Kidney (tissue), 13 donors: ENCODE measurements at regions not wholly inside any gene's neighbourhood (a gene's known extent, or its start where the extent isn't known, plus 50 kb on each side); places are given as distances from the start of the nearest gene placed in this dataset.

Experiments
- DNase-seq, 5 donors: peaks; one replicate each; pipeline ENCODE4 v3.0.0-alpha.2; 2013 to 2020
- FAIRE-seq: peaks from 2 replicates; lab custom pipeline; 2012; peaks lifted over from hg19 to GRCh38; lab: Jason Lieb, UNC
- H3K27ac ChIP-seq, 2 donors: one replicate each; pipeline ENCODE4 v1.7.0; 2013; ENCODE audit warnings: low read depth in 2 of 2, low read length in 2 of 2, inconsistent platforms in 1 of 2
- H3K27me3 ChIP-seq: one replicate; pipeline ENCODE4 v1.7.1; 2013; ENCODE audit warnings: low read length, inconsistent platforms; ENCODE audit not compliant: control insufficient read depth, insufficient read depth
- H3K36me3 ChIP-seq, 3 donors: one replicate each; pipeline versions ENCODE4 v1.7.0 to v1.7.1; 2013; ENCODE audit warnings: low read length in 3 of 3, control low read depth in 1 of 3, inconsistent platforms in 1 of 3; ENCODE audit not compliant: insufficient read depth in 3 of 3, control insufficient read depth in 2 of 3
- H3K4me1 ChIP-seq, 3 donors: one replicate each; pipeline versions ENCODE4 v1.7.0 to v1.7.1; 2013; ENCODE audit warnings: low read length in 3 of 3, inconsistent platforms in 1 of 3, low read depth in 1 of 3; ENCODE audit not compliant: control insufficient read depth in 2 of 3, insufficient read depth in 2 of 3
- H3K4me3 ChIP-seq, 3 donors: one replicate each; pipeline versions ENCODE4 v1.7.0 to v1.8.1; 2013; ENCODE audit warnings: low read length in 3 of 3, control low read depth in 1 of 3, inconsistent platforms in 1 of 3
- H3K9ac ChIP-seq, 3 donors: one replicate each; pipeline versions ENCODE4 v1.7.0 to v1.7.1; 2013; ENCODE audit warnings: low read length in 3 of 3, control low read depth in 1 of 3, inconsistent platforms in 1 of 3
- H3K9me3 ChIP-seq, 3 donors: one replicate each; pipeline versions ENCODE4 v1.7.0 to v1.7.1; 2013; ENCODE audit warnings: low read length in 3 of 3, control low read depth in 1 of 3, inconsistent platforms in 1 of 3; ENCODE audit not compliant: control insufficient read depth in 2 of 3, insufficient read depth in 1 of 3
- intact Hi-C: fragments of 100-400 bp; cut with DNase I; formaldehyde crosslinking; loops from one replicate; pipeline ENCODE4 v1.11.1; 2022
- TF ChIP-seq, protein P1 (sequence below): IDR thresholded peaks from 3 replicates; pipeline ENCODE4 v1.5.1; 2012; ENCODE audit warnings: mild to moderate bottlenecking, moderate library complexity, borderline replicate concordance; ENCODE audit not compliant: insufficient read depth; ENCODE audit errors: extremely low read depth
- donor health status: control.
- donor health status: control.
- donor health status: control.
- donor health status: control.
- donor health status: control.
- donor health status: DM: yes; HTN: yes; CAD: no.
- donor health status: Normal renal cell carcinoma (clear cell type).

DNA sequence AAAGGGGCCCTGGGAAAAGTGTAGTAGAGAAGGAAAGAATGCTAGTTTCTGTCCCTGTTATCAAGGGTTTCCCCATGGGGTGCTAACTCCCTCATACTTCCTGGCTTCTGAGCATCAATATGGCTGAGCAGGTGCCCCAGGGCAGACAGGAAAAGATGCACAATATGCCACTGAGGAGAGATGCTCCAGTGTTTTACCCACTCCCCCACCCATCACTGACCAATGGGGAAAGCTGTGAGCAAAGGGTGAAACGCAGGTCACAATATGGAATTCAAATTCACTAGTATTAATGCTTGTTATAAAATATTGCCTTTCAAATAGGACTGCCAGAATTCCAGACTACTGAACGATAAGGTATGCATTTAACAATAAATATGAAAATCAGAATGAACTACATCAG, 187.5 kb upstream of the CTNNB1 start:
- DNase-seq, result no peak
- Histone ChIP-seq H3K9ac (no peak overlapping the region), H3K27ac (no peak overlapping the region), H3K4me1 (no peaks in the 10 kb centered on the region), H3K36me3 (no peaks in the 10 kb centered on the region), H3K9me3 (peaks cover 0 to 6% (median 0%) of the 10 kb centered on the region in 3 donors), H3K27me3 (no peaks in the 10 kb centered on the region), H3K4me3 (no peak overlapping the region)
- no peak for FAIRE-seq
- intact Hi-C loops, result no loop called here
- TF ChIP-seq, protein P1, sequence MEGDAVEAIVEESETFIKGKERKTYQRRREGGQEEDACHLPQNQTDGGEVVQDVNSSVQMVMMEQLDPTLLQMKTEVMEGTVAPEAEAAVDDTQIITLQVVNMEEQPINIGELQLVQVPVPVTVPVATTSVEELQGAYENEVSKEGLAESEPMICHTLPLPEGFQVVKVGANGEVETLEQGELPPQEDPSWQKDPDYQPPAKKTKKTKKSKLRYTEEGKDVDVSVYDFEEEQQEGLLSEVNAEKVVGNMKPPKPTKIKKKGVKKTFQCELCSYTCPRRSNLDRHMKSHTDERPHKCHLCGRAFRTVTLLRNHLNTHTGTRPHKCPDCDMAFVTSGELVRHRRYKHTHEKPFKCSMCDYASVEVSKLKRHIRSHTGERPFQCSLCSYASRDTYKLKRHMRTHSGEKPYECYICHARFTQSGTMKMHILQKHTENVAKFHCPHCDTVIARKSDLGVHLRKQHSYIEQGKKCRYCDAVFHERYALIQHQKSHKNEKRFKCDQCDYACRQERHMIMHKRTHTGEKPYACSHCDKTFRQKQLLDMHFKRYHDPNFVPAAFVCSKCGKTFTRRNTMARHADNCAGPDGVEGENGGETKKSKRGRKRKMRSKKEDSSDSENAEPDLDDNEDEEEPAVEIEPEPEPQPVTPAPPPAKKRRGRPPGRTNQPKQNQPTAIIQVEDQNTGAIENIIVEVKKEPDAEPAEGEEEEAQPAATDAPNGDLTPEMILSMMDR, result no peak

DNA sequence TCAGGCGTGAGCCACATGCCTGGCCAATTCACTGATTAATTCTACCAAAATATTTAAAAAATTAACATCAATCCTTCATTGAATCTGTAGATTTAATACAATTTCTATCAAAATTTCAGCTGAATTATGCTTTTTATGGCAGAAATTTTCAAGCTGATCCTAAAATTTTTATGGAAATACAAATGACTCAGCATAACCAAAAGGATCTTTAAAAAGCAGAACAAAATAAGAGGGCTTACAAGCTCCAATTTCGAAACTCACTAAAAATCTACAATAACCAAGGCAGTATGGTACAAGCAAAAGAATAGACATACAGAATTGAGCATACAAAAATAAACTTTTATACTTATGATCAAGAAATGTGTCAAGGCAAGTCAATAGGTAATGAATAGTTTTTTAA, 180.4 kb upstream of the CTNNB1 start:
- Histone ChIP-seq H3K27me3 (no peaks in the 10 kb centered on the region), H3K27ac (no peak overlapping the region), H3K9me3 (no peaks in the 10 kb centered on the region), H3K36me3 (no peaks in the 10 kb centered on the region), H3K9ac (no peak overlapping the region), H3K4me3 (no peak overlapping the region), H3K4me1 (no peaks in the 10 kb centered on the region)
- FAIRE-seq, result no peak
- DNase-seq, result no peak
- intact Hi-C loops, result no loop called here
- TF ChIP-seq, protein P1, result no peak

DNA sequence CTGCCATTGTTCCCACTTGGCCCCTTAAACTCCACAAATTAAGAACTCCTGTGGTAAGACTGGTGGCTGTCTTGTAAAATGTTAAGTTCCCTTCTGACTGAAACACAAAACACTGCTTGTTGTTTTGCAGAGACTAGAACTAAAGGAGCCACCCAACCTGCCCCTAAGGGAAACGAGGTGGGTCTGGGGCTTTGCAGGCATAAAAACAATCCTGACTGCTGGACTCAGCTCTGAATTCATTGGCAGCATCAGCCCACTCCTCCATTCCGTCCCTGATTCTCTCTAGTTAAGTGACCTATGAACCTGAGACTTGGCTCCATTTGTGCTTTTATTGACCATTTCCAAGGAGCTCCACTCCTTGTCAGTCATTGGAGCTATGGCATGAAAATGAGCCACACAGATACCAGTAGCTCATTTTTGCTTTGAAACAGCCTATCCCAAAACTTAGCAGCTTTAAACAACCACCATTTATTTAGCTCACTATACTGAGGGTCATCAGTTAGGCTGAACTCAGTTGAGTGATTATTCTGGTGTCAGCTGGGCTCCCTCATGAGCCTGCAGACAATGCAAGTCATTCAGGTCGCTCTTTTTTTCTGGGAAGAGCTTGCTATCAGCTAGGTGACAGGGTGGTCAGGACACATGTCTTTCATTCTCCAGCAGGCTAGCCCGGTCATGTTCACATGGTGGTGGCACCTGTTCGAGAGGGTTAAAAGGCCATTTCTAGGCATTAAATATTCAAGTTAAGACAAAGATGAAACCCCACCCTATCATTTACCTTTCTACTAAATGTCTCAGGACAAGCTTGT, 175.1 kb upstream of the CTNNB1 start:
- TF ChIP-seq, protein P1, result no peak
- H3K27ac ChIP-seq, result no peak overlapping the region
- no peaks in the 10 kb centered on the region for H3K9me3 ChIP-seq
- H3K27me3 ChIP-seq, result no peaks in the 10 kb centered on the region
- no peaks in the 10 kb centered on the region for H3K36me3 ChIP-seq
- no peak overlapping the region for H3K9ac ChIP-seq
- intact Hi-C loops, result no loop called here
- H3K4me1 ChIP-seq, result peaks cover 0 to 2% (median 0%) of the 10 kb centered on the region in 3 donors
- H3K4me3 ChIP-seq, result no peak overlapping the region
- FAIRE-seq, result no peak
- no peak for DNase-seq
